Hepatocyte (in vitro differentiated cells): ENCODE measurements at regions not wholly inside any gene's neighbourhood (a gene's known extent, or its start where the extent isn't known, plus 50 kb on each side); places are given as distances from the start of the nearest gene placed in this dataset.

Source experiments
- DNase-seq: peaks from one replicate; pipeline ENCODE4 v3.0.0-alpha.2; 2016; ENCODE audit warnings: low spot score
- H2AFZ ChIP-seq: fragments of 200-600 bp; sonication (generic); 2 replicates; pipeline ENCODE4 v1.6.0; 2016; ENCODE audit warnings: antibody characterized with exemption, mild to moderate bottlenecking
- H3K27ac ChIP-seq: fragments of 200-600 bp; sonication (generic); 2 replicates; pipeline ENCODE4 v1.5.1; 2016; ENCODE audit warnings: mild to moderate bottlenecking
- H3K27me3 ChIP-seq: fragments of 200-600 bp; sonication (generic); 2 replicates; pipeline ENCODE4 v1.6.1; 2016
- H3K36me3 ChIP-seq: fragments of 200-600 bp; sonication (generic); replicated peaks from 2 replicates; pipeline ENCODE4 v1.5.1; 2016; ENCODE audit warnings: low read depth; ENCODE audit not compliant: insufficient read depth
- H3K4me1 ChIP-seq: fragments of 200-600 bp; sonication (generic); 2 replicates; pipeline ENCODE4 v1.5.1; 2016; ENCODE audit warnings: mild to moderate bottlenecking, moderate library complexity; ENCODE audit not compliant: insufficient read depth
- H3K4me2 ChIP-seq: fragments of 200-600 bp; sonication (generic); 2 replicates; pipeline ENCODE4 v1.6.0; 2016
- H3K4me3 ChIP-seq: fragments of 200-600 bp; sonication (generic); 2 replicates; pipeline ENCODE4 v1.5.1; 2016; ENCODE audit warnings: mild to moderate bottlenecking
- H3K79me2 ChIP-seq: fragments of 200-600 bp; sonication (generic); 2 replicates; pipeline ENCODE4 v1.6.0; 2017; ENCODE audit warnings: mild to moderate bottlenecking
- H3K9me2 ChIP-seq: fragments of 200-600 bp; sonication (generic); replicated peaks from 2 replicates; pipeline ENCODE4 v1.6.0; 2017; ENCODE audit warnings: mild to moderate bottlenecking; ENCODE audit not compliant: insufficient read depth
- H3K9me3 ChIP-seq: fragments of 200-600 bp; sonication (generic); 2 replicates; pipeline ENCODE4 v1.5.1; 2016; ENCODE audit warnings: low read depth, mild to moderate bottlenecking
- H4K20me1 ChIP-seq: fragments of 200-600 bp; sonication (generic); 2 replicates; pipeline ENCODE4 v1.6.0; 2016; ENCODE audit warnings: mild to moderate bottlenecking; ENCODE audit not compliant: insufficient read depth, poor library complexity, severe bottlenecking
- EZH2 ChIP-seq: fragments of 200-600 bp; sonication (generic); IDR thresholded peaks from 2 replicates; pipeline ENCODE4 v1.6.1; 2016; ENCODE audit warnings: antibody characterized with exemption, mild to moderate bottlenecking, borderline replicate concordance
- EZH2phosphoT487 ChIP-seq: fragments of 200-600 bp; sonication (generic); IDR thresholded peaks from one replicate; pipeline ENCODE4 v1.6.1; 2018; ENCODE audit warnings: antibody characterized with exemption, mild to moderate bottlenecking, low read depth, moderate library complexity; ENCODE audit not compliant: unreplicated experiment, severe bottlenecking
- WGBS: methylation state at CpG from one replicate; pipeline ENCODE4 v1.1.6; 2016; ENCODE audit warnings: low lambda C conversion rate; ENCODE audit errors: missing lambda C conversion rate; 5-methylcytosine and 5-hydroxymethylcytosine counted together
- TF ChIP-seq, protein P1 (sequence below): fragments of 200-600 bp; sonication (generic); IDR thresholded peaks from 2 replicates; pipeline ENCODE4 v1.5.1; 2016; ENCODE audit warnings: antibody characterized with exemption, mild to moderate bottlenecking; ENCODE audit not compliant: poor library complexity

DNA sequence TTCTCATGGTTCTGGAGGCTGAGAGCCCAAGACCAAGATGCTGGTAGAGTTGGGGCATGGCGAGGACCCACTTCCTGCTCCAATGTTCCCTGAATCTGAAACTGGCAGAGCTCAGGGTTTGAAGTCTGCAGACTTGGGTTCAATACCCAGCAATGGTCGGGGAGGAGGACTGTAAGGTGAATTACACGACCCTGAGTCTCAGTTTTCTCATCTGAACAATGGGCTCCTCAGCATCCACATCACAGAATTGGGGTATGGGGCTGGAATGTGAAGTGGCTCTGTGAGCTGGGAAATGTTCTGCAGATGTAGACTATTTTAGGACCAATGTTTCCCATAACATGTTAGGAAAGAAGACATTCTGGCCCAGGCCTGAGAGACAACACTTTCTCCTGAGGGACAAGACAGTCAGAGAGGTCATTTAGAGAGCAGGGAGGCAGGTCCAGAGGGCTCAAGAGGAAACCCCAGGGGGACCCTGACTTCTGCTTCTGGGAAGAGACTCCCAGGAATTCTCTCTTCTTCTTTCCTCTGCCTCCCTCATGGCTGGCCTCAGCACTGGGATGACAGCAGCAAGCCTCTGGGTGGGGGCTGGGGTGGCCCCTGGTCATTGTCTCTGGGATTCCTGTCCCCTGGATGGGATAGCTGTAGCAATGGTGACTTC is 141.3 kb upstream of the PMEPA1 start:
- DNase-seq: no peak
- TF ChIP-seq, protein P1, sequence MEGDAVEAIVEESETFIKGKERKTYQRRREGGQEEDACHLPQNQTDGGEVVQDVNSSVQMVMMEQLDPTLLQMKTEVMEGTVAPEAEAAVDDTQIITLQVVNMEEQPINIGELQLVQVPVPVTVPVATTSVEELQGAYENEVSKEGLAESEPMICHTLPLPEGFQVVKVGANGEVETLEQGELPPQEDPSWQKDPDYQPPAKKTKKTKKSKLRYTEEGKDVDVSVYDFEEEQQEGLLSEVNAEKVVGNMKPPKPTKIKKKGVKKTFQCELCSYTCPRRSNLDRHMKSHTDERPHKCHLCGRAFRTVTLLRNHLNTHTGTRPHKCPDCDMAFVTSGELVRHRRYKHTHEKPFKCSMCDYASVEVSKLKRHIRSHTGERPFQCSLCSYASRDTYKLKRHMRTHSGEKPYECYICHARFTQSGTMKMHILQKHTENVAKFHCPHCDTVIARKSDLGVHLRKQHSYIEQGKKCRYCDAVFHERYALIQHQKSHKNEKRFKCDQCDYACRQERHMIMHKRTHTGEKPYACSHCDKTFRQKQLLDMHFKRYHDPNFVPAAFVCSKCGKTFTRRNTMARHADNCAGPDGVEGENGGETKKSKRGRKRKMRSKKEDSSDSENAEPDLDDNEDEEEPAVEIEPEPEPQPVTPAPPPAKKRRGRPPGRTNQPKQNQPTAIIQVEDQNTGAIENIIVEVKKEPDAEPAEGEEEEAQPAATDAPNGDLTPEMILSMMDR: no peak
- TF ChIP-seq EZH2phosphoT487 (no peak), EZH2 (no peak)
- WGBS: 89% methylated on average over 3 of the region's 3 CpGs
- Histone ChIP-seq H3K4me1 (no peaks in the 10 kb centered on the region), H3K79me2 (no peaks in the 10 kb centered on the region), H2AFZ (no peak overlapping the region), H3K9me2 (no peaks in the 10 kb centered on the region), H3K4me3 (no peak overlapping the region), H3K27ac (no peak overlapping the region), H3K4me2 (no peak overlapping the region), H4K20me1 (no peaks in the 10 kb centered on the region), H3K9me3 (no peaks in the 10 kb centered on the region), H3K36me3 (no peaks in the 10 kb centered on the region), H3K27me3 (no peaks in the 10 kb centered on the region)

DNA sequence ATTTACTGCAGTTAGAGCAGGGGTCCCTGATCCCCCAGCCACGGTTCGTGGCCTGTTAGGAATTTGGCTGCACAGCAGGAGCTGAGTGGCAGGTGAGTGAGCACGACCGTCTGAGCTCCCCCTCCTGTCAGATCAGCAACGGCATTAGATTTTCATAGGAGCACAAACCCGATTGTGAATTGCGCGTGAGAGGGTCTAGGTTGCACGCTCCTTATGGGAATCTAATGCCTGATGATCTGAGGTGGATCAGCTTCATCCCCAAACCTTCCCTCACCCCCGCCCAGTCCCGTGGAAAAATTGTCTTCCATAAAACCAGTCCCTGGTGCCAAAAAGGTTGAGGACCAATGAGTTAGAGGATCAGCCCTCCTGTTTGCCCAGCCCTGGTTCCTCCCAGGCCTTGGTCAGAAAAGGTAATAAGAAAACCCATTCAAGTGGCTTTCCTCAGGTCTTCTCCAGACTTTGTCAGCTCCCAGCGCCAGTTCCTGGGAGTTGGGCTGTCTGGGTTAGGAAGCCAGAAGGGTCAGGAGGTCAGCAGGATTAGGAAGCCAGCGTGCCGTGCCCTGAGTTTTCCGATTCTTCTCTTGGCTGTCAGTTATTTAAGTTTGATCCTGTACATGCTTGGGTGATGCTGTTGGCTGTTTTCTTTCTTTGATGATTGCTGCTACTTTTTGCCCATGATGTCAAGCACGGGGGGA is 139.9 kb upstream of the PMEPA1 start:
- H3K9me3 ChIP-seq: no peaks in the 10 kb centered on the region
- no peak overlapping the region for H3K4me2 ChIP-seq
- no peaks in the 10 kb centered on the region for H3K36me3 ChIP-seq
- H3K27me3 ChIP-seq: no peaks in the 10 kb centered on the region
- no peak overlapping the region for H3K4me3 ChIP-seq
- H2AFZ ChIP-seq: no peak overlapping the region
- no peak for DNase-seq
- H3K27ac ChIP-seq: no peak overlapping the region
- WGBS: 83% methylated on average over 16 of the region's 16 CpGs
- H3K4me1 ChIP-seq: no peaks in the 10 kb centered on the region
- TF ChIP-seq EZH2: no peak
- no peak for TF ChIP-seq EZH2phosphoT487
- TF ChIP-seq, protein P1: no peak
- H3K9me2 ChIP-seq: no peaks in the 10 kb centered on the region
- H3K79me2 ChIP-seq: no peaks in the 10 kb centered on the region
- H4K20me1 ChIP-seq: no peaks in the 10 kb centered on the region

DNA sequence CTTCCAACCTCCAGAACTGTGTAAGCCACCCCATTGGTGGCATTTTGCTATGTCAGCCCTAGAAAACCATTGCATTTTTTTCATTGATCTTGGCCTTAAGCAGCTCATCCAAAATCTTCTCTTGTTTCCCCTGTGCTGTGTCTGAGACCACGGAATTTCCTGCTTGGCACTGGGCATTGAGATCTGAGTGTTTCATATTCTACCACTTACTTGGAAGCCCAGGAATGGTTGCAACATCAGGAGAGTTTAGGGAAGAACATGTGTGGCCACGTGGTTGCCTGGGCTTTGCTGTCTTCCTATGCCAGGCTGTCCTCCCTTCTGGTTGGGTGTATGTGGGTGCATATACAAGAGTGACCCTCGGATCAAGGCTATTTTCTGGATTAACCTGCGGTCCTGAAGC is 139.3 kb upstream of the PMEPA1 start:
- no peaks in the 10 kb centered on the region for H3K9me2 ChIP-seq
- H4K20me1 ChIP-seq: no peaks in the 10 kb centered on the region
- DNase-seq: no peak
- H3K9me3 ChIP-seq: no peaks in the 10 kb centered on the region
- H2AFZ ChIP-seq: no peak overlapping the region
- H3K27ac ChIP-seq: no peak overlapping the region
- no peaks in the 10 kb centered on the region for H3K4me1 ChIP-seq
- 72% methylated on average over 4 of the region's 4 CpGs for WGBS
- H3K4me2 ChIP-seq: no peak overlapping the region
- H3K4me3 ChIP-seq: no peak overlapping the region
- no peaks in the 10 kb centered on the region for H3K36me3 ChIP-seq
- no peaks in the 10 kb centered on the region for H3K79me2 ChIP-seq
- no peaks in the 10 kb centered on the region for H3K27me3 ChIP-seq
- no peak for TF ChIP-seq EZH2phosphoT487

DNA sequence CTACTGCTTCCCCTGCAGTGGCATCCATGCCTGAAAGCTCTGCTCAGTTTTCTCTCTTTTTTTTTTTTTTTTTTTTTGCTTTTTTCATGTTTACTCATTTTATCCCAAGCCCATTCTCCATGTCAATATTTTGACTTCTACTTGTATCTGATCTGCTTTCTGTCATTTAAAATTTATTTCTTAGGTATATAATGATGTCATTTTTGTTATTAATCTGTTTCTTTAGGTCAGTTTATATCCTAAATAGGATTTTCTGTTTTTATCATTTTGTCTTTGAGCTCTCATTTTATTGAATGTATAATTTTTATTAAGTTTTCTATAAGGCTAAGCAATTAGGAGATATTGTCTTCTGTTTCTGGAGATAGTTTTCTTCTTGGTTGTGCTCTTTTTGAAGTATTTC is 138.5 kb upstream of the PMEPA1 start:
- Histone ChIP-seq H3K9me2 (no peaks in the 10 kb centered on the region), H3K9me3 (no peaks in the 10 kb centered on the region), H3K27me3 (no peaks in the 10 kb centered on the region), H3K4me1 (no peaks in the 10 kb centered on the region), H3K4me2 (no peak overlapping the region), H3K79me2 (no peaks in the 10 kb centered on the region), H3K36me3 (no peaks in the 10 kb centered on the region), H3K4me3 (no peak overlapping the region), H4K20me1 (no peaks in the 10 kb centered on the region), H3K27ac (no peak overlapping the region), H2AFZ (no peak overlapping the region)
- TF ChIP-seq, protein P1: no peak
- no peak for TF ChIP-seq EZH2
- TF ChIP-seq EZH2phosphoT487: no peak
- no peak for DNase-seq
